Liver (tissue), 8 donors: ENCODE measurements at regions not wholly inside any gene's neighbourhood (a gene's known extent, or its start where the extent isn't known, plus 50 kb on each side); places are given as distances from the start of the nearest gene placed in this dataset.

Experiments used
- DNase-seq: peaks from one replicate; pipeline ENCODE4 v3.0.0-alpha.2; 2017; ENCODE audit warnings: low spot score
- H3K27ac ChIP-seq, 2 donors: one replicate each; pipeline ENCODE4 v1.7.0; 2013; ENCODE audit warnings: inconsistent platforms in 2 of 2, low read length in 2 of 2, control low read depth in 1 of 2, low read depth in 1 of 2, mild to moderate bottlenecking in 1 of 2
- H3K27me3 ChIP-seq, 4 donors: one replicate each; pipeline versions ENCODE4 v1.6.1 to v1.7.0; 2013; ENCODE audit warnings: low read length in 3 of 4, inconsistent platforms in 1 of 4, mild to moderate bottlenecking in 1 of 4, moderate library complexity in 1 of 4; ENCODE audit not compliant: control insufficient read depth in 4 of 4, insufficient read depth in 4 of 4
- H3K36me3 ChIP-seq, 4 donors: one replicate each; pipeline versions ENCODE4 v1.6.1 to v1.7.0; 2013; ENCODE audit warnings: low read length in 3 of 4, mild to moderate bottlenecking in 3 of 4, low read depth in 1 of 4, moderate library complexity in 1 of 4; ENCODE audit not compliant: control insufficient read depth in 4 of 4, insufficient read depth in 3 of 4
- H3K4me1 ChIP-seq, 4 donors: one replicate each; pipeline versions ENCODE4 v1.6.1 to v1.7.0; 2013; ENCODE audit warnings: low read length in 3 of 4, mild to moderate bottlenecking in 3 of 4, moderate library complexity in 1 of 4; ENCODE audit not compliant: control insufficient read depth in 4 of 4, insufficient read depth in 4 of 4
- H3K4me3 ChIP-seq, 3 donors: one replicate each; pipeline versions ENCODE4 v1.6.1 to v1.7.0; 2013; ENCODE audit warnings: low read length in 3 of 3, control low read depth in 1 of 3, low read depth in 1 of 3, mild to moderate bottlenecking in 1 of 3
- H3K9ac ChIP-seq, 2 donors: one replicate each; pipeline ENCODE4 v1.7.0; 2013; ENCODE audit warnings: low read length in 2 of 2, mild to moderate bottlenecking in 2 of 2, moderate library complexity in 2 of 2, control low read depth in 1 of 2, low read depth in 1 of 2
- H3K9me3 ChIP-seq, 4 donors: one replicate each; pipeline versions ENCODE4 v1.6.1 to v1.7.0; 2013; ENCODE audit warnings: low read length in 3 of 4; ENCODE audit not compliant: control insufficient read depth in 4 of 4
- EGR1 ChIP-seq, 2 donors: IDR thresholded peaks; 2 replicates each; pipeline ENCODE4 v1.6.1; 2016 to 2018; ENCODE audit warnings: antibody characterized with exemption in 2 of 2, low read depth in 2 of 2
- FOXA1 ChIP-seq: IDR thresholded peaks from 2 replicates; pipeline ENCODE4 v1.6.1; 2016; ENCODE audit warnings: antibody characterized with exemption
- FOXA2 ChIP-seq: IDR thresholded peaks from 2 replicates; pipeline ENCODE4 v1.6.1; 2016; ENCODE audit warnings: antibody characterized with exemption
- GABPA ChIP-seq, 2 donors: IDR thresholded peaks in 1 of 2; conservative IDR thresholded peaks in 1 of 2; 2 replicates each; pipeline ENCODE4 v1.6.1; 2016; ENCODE audit warnings: antibody characterized with exemption in 2 of 2, mild to moderate bottlenecking in 1 of 2, moderate library complexity in 1 of 2
- HNF4A ChIP-seq, 2 donors: conservative IDR thresholded peaks; 2 replicates each; pipeline ENCODE4 v1.6.1; 2016; ENCODE audit warnings: antibody characterized with exemption in 2 of 2, mild to moderate bottlenecking in 2 of 2
- HNF4G ChIP-seq: IDR thresholded peaks from 2 replicates; pipeline ENCODE4 v1.6.1; 2016; ENCODE audit warnings: antibody characterized with exemption
- JUND ChIP-seq, 2 donors: IDR thresholded peaks; 2 replicates each; pipeline ENCODE4 v1.6.1; 2016; ENCODE audit warnings: antibody characterized with exemption in 2 of 2
- NR2F2 ChIP-seq: IDR thresholded peaks from 2 replicates; pipeline ENCODE4 v1.6.1; 2016; ENCODE audit warnings: antibody characterized with exemption
- RAD21 ChIP-seq, 2 donors: IDR thresholded peaks; 2 replicates each; pipeline ENCODE4 v1.6.1; 2016; ENCODE audit warnings: antibody characterized with exemption in 2 of 2, mild to moderate bottlenecking in 2 of 2
- RXRA ChIP-seq, 2 donors: IDR thresholded peaks; 2 replicates each; pipeline ENCODE4 v1.6.1; 2017 to 2018; ENCODE audit warnings: antibody characterized with exemption in 2 of 2, mild to moderate bottlenecking in 1 of 2
- SP1 ChIP-seq: IDR thresholded peaks from 2 replicates; pipeline ENCODE4 v1.6.1; 2018; ENCODE audit warnings: antibody characterized with exemption, mild to moderate bottlenecking
- TAF1 ChIP-seq: conservative IDR thresholded peaks from 2 replicates; pipeline ENCODE4 v1.6.1; 2016; ENCODE audit warnings: antibody characterized with exemption, mild to moderate bottlenecking
- YY1 ChIP-seq: IDR thresholded peaks from 2 replicates; pipeline ENCODE4 v1.6.1; 2016; ENCODE audit warnings: antibody characterized with exemption, mild to moderate bottlenecking
- WGBS: extraction: QIAGEN DNeasy Blood & Tissue Kit; methylation state at CpG from one replicate; pipeline ENCODE4 v1.1.7; 2013; 5-methylcytosine and 5-hydroxymethylcytosine counted together
- TF ChIP-seq, protein P1 (sequence below): IDR thresholded peaks from 2 replicates; pipeline ENCODE4 v1.6.1; 2016; ENCODE audit warnings: antibody characterized with exemption
- TF ChIP-seq, protein P2 (sequence below): IDR thresholded peaks from 2 replicates; pipeline ENCODE4 v1.6.1; 2016; ENCODE audit warnings: antibody characterized with exemption
- TF ChIP-seq, protein P3 (sequence below): IDR thresholded peaks from 2 replicates; pipeline ENCODE4 v1.6.1; 2016; ENCODE audit warnings: antibody characterized with exemption, mild to moderate bottlenecking
- TF ChIP-seq, protein P4 (sequence below): fragments of 150-350 bp; IDR thresholded peaks from 2 replicates; pipeline ENCODE4 v1.5.1; 2017; ENCODE audit warnings: improper control_type of control experiment, low read depth, low read length; ENCODE audit not compliant: missing input control
- TF ChIP-seq, protein P5 (sequence below): IDR thresholded peaks from 2 replicates; pipeline ENCODE4 v1.6.1; 2016; ENCODE audit warnings: antibody characterized with exemption
- donor health status: healthy.
- donor health status: healthy.
- donor health status: healthy.
- donor health status: healthy.
- donor health status: healthy.

DNA sequence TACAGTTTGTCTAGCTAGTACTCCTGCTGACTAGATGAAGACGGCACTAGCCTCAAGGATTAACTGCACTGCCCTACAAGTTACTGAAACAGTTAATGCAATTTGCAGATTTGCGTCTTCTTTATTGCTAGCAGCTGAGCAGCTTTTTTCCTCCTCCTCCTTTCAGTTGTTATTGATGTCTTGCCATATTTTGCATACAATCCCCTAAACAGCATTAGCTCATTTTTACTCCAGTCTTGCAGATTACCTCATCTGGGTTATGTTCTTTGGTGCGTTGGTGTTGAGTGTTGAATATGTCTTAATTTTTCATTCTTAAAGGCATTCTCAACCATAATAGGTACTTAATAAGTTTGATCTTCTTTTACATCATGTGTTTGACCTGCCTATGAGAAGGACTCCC lies 363.4 kb upstream of the LYPLAL1 start:
- TF ChIP-seq GABPA (IDR thresholded peaks at IDR 0.05 in 1 of 2, conservative IDR thresholded peaks at IDR 0.05 in 1 of 2) (no peak), RAD21 (IDR thresholded peaks at IDR 0.05) (no peak), EGR1 (IDR thresholded peaks at IDR 0.05; ENCODE audit: low read depth in 2 of 2) (no peak), FOXA1 (no peak), FOXA2 (no peak), SP1 (no peak), HNF4A (conservative IDR thresholded peaks at IDR 0.05) (no peak), TAF1 (no peak), JUND (IDR thresholded peaks at IDR 0.05) (no peak), NR2F2 (no peak), HNF4G (no peak), YY1 (no peak), RXRA (IDR thresholded peaks at IDR 0.05) (no peak)
- TF ChIP-seq, protein P1, sequence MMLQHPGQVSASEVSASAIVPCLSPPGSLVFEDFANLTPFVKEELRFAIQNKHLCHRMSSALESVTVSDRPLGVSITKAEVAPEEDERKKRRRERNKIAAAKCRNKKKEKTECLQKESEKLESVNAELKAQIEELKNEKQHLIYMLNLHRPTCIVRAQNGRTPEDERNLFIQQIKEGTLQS = no peak
- TF ChIP-seq, protein P2, sequence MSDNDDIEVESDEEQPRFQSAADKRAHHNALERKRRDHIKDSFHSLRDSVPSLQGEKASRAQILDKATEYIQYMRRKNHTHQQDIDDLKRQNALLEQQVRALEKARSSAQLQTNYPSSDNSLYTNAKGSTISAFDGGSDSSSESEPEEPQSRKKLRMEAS = no peak
- TF ChIP-seq, protein P3, sequence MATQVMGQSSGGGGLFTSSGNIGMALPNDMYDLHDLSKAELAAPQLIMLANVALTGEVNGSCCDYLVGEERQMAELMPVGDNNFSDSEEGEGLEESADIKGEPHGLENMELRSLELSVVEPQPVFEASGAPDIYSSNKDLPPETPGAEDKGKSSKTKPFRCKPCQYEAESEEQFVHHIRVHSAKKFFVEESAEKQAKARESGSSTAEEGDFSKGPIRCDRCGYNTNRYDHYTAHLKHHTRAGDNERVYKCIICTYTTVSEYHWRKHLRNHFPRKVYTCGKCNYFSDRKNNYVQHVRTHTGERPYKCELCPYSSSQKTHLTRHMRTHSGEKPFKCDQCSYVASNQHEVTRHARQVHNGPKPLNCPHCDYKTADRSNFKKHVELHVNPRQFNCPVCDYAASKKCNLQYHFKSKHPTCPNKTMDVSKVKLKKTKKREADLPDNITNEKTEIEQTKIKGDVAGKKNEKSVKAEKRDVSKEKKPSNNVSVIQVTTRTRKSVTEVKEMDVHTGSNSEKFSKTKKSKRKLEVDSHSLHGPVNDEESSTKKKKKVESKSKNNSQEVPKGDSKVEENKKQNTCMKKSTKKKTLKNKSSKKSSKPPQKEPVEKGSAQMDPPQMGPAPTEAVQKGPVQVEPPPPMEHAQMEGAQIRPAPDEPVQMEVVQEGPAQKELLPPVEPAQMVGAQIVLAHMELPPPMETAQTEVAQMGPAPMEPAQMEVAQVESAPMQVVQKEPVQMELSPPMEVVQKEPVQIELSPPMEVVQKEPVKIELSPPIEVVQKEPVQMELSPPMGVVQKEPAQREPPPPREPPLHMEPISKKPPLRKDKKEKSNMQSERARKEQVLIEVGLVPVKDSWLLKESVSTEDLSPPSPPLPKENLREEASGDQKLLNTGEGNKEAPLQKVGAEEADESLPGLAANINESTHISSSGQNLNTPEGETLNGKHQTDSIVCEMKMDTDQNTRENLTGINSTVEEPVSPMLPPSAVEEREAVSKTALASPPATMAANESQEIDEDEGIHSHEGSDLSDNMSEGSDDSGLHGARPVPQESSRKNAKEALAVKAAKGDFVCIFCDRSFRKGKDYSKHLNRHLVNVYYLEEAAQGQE = no peak
- TF ChIP-seq, protein P4, sequence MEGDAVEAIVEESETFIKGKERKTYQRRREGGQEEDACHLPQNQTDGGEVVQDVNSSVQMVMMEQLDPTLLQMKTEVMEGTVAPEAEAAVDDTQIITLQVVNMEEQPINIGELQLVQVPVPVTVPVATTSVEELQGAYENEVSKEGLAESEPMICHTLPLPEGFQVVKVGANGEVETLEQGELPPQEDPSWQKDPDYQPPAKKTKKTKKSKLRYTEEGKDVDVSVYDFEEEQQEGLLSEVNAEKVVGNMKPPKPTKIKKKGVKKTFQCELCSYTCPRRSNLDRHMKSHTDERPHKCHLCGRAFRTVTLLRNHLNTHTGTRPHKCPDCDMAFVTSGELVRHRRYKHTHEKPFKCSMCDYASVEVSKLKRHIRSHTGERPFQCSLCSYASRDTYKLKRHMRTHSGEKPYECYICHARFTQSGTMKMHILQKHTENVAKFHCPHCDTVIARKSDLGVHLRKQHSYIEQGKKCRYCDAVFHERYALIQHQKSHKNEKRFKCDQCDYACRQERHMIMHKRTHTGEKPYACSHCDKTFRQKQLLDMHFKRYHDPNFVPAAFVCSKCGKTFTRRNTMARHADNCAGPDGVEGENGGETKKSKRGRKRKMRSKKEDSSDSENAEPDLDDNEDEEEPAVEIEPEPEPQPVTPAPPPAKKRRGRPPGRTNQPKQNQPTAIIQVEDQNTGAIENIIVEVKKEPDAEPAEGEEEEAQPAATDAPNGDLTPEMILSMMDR = no peak
- TF ChIP-seq, protein P5, sequence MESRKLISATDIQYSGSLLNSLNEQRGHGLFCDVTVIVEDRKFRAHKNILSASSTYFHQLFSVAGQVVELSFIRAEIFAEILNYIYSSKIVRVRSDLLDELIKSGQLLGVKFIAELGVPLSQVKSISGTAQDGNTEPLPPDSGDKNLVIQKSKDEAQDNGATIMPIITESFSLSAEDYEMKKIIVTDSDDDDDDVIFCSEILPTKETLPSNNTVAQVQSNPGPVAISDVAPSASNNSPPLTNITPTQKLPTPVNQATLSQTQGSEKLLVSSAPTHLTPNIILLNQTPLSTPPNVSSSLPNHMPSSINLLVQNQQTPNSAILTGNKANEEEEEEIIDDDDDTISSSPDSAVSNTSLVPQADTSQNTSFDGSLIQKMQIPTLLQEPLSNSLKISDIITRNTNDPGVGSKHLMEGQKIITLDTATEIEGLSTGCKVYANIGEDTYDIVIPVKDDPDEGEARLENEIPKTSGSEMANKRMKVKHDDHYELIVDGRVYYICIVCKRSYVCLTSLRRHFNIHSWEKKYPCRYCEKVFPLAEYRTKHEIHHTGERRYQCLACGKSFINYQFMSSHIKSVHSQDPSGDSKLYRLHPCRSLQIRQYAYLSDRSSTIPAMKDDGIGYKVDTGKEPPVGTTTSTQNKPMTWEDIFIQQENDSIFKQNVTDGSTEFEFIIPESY = no peak
- DNase-seq = no peak
- WGBS = 90% methylated on average over 3 of the region's 3 CpGs
- no peaks in the 10 kb centered on the region for H3K9me3 ChIP-seq
- no peaks in the 10 kb centered on the region for H3K27me3 ChIP-seq
- no peak overlapping the region for H3K9ac ChIP-seq
- H3K4me3 ChIP-seq = no peak overlapping the region
- H3K27ac ChIP-seq = no peak overlapping the region
- H3K36me3 ChIP-seq = no peaks in the 10 kb centered on the region
- H3K4me1 ChIP-seq = no peaks in the 10 kb centered on the region
